NCI-H187 treated with DMSO at 0.1 percent for 48 hours (cell line): ENCODE measurements at regions not wholly inside any gene's neighbourhood (a gene's known extent, or its start where the extent isn't known, plus 50 kb on each side); places are given as distances from the start of the nearest gene placed in this dataset.

ENCODE experiments used
- DNase-seq: peaks from one replicate; lab custom pipeline; 2025; lab: John Stamatoyannopoulos, UW

DNA sequence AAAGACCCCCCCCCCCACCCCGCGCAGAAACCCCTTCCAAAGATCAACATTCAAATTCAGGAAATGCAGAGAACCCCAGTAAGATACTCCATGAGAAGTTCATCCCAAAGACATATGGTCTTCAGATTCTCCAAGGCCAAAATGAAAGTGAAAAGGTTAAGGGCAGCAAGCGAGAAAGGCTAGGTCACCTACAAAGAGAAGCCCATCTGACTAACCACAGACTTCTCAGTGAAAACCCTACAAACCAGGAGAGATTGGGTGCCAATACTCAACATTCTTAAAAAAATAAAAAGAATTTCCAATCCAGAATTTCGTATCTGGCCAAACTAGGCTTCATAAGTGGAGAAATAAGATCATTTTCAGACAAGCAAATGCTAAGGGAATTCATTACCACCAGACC is 175.2 kb downstream of the RND3 start:
- DNase-seq = no peak

DNA sequence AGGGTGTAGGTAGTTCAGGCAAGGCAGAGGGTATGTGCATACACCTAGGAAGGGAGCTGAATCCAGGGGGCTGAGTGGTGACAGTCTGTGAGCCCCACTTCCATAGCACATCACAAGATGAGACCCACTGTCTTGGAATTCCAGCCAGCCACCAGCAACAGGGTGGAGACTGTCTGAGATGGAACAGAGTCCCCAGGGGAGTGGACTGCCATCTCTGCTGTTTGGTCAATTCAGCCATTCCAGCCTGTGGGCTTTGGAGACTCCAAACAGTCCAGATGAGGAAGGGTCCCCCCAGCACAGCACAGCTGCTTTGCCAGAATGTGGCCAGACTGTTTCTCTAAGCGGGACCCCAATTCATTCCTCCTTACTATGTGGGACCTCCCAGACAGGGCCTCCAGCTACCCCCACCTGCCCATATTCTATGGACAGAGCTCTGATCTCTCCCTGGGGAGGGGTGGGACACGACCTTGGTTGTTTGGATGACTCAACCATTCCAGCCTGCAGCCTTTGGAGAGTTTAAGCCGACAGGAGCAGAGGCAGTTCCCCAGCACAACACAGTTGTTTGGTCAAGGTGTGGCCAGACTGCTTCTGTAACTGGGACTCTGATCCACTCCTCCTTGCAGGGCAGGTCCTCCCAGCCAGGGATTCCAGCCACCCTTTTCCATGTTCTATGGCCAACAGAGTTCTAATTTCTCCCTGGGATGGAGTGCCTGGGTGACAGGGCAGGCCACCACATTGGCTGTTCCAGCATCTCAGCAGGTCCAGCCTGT is 178.0 kb downstream of the RND3 start:
- DNase-seq = no peak

DNA sequence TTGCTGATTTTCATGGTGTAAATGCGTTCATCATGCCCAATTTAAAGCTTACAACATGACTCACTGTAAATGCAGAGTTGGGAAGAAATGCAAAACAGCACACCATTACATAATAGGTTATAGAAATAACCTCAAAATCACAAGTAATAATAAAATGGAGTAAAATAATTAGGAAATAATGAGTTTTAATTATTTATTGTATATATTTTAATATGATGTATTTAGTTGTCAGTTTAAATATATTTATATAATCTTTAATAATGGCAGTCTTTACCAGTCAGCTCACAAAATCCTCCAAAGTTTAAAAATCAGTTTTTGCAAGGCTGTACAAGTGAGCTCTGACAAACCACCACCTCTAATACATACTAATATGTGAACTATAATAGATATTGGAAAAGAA is 180.2 kb downstream of the RND3 start:
- DNase-seq = no peak

DNA sequence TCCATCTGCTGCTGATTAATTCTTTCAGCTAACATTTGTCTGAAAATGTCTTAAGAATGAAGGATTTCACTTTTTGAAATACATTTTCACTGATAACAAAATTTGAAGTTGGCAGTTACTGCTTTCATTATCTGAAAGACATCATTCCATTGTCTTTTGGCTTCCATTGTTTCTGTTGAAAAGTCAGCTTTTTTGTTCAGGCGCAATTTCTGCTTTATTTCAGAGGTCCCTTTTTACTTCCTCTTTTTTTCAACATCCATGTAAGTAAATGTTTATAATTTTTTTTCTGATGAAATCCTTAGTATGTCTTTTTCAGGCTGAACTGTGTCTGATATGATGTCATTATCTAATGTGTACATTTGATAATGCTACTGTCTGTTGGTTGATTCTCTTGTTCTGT is 184.2 kb downstream of the RND3 start:
- DNase-seq = no peak

DNA sequence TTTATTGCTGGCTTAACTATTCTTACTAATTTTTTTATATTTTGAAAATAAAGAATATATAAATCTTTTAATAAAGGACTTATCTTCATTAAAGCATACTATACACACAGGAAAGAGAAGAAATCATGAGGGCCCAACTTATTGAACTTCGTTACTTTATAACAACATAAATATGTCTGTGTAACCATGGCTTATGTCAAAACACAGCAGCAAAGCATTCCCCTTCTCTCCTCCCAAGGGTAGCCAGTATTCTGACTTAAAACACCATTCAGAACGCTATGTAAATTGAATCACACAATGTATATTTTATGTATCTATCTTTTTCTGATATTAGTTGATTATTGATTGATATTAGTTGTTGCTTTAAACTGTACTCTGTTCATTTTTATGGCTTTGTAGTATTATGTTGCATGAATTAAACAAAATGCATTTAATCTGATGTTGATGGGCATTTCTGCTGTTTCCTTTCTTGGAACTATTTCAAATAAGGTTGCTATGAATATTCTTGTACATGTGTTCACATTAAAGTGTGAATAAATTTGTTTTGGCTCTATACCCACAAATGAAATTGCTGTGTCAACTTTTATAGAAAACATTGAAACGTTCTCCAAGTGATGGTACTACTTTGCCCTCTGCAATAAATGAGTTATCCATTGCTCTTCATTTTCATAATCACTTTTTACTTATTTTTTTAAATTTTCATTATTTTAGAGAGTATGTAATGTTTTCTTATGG is 188.7 kb downstream of the RND3 start:
- DNase-seq = no peak

DNA sequence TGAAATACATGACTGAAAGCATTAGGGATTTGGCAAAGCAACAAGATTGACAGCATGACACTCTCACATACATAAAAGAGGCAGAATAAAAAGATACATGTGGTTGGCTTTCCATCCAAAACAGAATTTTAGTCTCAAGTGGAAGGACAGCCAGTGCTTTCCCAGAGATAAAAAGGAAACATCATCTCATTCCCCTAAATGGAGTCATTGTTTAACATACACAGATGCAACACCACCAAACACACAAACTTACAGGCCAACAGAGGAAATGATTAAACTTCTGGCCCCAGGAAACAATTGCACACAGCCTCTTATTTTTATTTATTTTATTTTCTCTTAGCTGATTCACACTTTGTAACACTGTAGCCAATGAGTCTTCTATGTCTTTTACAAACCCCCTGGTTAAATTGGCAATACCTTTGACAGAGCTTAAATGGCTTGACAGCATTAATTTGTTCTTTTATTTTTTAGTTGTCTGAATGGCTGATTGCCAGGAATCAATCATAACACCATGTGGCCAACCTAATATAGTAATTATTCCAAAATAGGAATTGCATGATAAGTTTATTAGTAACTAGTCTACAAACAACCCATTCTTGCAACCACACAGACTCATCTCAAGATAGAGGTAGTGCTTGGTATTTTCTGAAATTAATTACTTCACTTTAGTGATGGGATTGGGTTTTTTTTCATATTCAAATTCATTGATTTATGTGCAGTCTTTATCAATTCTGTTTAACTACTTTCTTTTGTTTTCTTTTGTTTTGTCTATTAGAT is 190.5 kb downstream of the RND3 start:
- no peak for DNase-seq

DNA sequence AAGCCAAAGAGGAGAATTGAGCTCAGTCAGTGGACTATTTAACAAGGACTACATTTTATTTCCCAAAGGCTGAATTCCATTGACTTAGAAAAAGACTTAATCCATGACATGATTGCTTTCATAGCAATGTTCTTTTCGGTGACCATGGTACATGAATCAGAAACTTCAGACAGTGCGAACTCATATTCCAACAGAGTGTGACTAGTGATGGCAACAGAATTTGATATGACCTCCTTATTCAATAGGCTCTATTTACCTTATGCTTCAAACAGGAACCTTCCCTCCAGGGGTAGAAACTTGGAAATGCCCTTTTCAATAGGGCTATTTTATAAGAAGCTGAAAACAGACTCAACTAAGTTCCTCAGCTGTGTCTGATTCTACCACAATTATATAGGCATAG is 191.9 kb downstream of the RND3 start:
- DNase-seq = no peak

DNA sequence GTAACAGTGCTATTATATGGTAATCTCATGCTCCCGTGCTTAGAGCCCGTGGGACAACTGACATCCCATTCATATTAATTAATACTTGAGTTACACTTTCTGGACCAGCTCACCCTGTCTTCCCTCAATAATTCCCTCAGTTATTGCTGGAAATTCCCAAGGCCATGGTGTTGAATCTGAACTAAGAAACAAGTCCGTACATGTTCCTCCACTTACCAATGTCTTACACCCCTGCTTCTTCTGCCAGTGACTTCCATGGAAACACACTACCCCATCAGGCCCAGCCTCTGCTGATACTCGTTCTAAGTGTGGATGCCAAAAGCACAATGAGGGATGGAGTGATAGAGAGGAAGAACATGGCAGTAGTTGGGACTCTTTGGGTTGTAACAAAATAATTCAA is 193.7 kb downstream of the RND3 start:
- no peak for DNase-seq

DNA sequence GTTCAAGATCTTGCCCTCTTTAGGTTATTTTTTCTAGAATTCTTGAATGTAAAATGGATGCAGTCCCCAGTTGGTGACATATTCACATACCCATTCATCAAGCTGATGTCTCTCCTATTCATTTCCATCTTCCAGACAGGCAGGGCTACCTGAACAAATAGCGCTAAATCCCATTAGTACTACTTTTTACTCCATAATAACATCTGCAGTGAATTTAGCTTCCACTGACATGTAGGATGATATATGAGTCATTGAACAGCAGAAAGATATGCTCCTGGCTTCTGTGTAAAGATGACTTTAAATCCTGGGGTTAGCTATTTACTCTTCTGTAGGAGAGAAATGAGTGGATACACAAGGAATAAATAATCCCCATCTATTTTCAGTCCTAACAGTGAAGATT is 194.7 kb downstream of the RND3 start:
- DNase-seq = no peak

DNA sequence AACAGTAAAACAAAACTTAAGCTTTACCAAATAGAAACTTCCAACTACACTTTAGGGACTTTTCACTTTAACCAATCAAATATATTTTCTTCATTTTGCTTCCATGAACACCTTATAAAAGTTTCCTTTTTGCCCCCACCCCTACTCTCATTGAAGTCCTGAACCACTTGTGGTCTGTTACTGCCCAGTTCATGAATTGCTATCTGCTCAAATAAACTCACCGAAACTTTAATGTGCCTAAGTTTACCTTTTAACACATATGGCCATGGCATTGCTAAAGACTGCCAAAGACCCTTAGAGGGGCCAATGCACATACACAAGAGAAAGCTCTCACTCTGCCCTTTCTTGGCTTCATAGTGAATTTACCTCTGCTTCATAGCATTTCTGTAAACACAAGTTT is 195.3 kb downstream of the RND3 start:
- DNase-seq = no peak

DNA sequence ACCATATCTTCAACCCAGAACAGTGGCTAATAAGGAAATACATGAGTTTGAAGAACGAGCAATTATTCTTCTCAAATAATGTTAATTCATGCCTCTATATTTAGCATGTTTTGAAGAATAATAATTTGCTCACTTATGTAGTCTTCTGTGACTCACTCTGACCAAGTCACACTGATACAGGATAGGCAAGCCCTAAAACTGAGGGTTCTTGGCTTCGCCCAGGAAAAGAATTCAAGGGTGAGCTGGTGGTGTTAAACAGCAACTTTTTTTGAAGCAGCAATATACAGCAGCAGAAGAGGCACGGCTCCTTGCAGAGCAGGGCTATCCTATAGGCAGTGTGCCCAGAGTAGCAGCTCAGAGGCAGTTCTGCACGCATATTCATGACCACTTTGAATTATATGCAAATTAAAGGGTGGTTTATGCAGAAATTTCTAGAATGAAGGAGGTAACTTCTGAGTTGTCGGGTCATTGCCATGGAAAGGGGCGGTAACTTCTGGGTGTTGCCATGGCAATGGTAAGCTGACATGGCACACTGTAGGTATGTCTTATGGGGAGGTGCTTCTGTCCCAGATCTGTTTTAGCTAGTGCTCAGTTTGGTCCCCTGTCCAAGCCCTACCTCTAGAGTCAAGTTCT is 200.6 kb downstream of the RND3 start:
- no peak for DNase-seq

DNA sequence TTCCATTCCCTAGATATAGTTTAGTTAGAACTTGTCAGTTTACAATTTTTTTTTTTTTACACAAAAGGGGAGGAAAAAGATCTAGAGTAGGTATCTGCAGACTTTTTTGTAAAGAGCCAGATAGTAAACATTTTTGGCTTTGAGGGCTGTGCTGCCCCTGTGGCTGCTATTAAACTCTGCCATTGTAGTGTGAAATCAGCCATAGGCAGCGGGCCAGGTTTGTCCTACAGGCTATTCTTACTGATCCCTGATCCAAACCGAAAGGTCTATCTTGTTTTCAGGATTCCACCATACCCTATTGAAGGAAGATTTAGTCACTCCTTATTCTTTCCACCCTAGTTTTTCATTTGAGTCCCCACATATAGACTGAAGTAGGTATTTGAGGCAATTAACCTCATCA is 203.4 kb downstream of the RND3 start:
- no peak for DNase-seq

DNA sequence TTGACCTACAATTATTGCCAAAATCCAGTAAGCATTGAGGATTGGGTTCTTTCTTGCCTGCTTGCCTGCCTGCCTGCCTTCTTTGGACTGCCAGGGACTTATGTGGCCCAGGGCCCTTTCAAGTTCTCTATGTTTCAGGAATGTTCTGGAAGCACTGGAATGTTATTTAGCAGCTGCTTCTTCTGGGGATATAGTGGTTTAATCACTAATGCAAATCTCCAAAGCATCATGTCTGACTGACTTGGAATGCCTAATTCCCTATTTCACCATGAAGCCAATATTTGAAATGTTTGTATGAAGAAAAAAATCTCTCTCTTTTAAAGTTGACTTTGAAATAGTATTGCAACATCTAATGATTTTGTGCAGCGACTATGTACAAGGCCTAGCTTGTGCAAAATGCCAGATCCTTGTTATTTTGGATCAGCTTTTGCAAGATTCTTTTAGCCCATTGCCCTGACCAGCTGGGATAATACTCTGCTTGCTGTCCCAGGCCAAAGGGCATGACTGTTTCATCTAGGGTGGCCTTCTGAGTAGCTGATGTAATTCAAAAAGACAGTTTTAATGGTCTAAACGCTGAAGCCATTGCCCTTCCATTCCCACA is 204.6 kb downstream of the RND3 start:
- DNase-seq = no peak

DNA sequence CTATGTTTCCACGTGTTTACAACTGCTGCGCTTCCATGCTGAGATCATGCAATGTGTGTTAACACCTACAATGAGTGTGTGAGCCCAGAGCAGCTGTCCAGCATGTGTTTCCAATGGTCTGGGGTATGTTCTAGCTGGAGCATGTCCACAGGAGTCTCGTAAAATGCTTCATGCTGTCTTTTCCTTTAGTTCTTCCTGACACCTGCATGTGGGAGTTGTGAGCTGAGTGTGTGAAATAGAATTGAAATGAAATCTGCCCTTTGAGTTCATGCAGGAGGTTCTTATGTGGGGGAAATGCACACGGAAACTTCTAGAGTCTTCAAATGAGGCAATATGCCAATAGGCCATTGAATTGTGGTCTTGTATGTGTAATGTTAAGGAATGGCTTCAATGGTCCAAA is 205.1 kb downstream of the RND3 start:
- DNase-seq = no peak

DNA sequence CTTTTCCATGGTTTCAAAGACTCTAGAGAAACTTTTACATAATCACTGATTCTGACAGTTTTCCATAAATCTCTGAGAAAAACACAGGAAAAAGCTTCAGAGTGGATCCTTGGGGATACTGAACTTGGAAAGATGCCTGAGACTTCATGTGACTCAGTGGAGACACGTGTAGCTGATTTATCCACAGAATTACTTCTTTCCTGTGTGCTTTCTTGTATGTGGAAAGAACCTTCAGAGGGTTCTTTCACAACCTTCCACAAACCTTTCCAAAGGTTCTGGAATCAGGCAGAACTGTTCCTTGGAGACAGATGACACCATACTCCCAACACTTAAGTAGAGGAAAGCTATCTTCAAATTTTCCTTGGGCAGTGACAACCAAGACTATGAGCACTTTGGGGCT is 207.2 kb downstream of the RND3 start:
- no peak for DNase-seq

DNA sequence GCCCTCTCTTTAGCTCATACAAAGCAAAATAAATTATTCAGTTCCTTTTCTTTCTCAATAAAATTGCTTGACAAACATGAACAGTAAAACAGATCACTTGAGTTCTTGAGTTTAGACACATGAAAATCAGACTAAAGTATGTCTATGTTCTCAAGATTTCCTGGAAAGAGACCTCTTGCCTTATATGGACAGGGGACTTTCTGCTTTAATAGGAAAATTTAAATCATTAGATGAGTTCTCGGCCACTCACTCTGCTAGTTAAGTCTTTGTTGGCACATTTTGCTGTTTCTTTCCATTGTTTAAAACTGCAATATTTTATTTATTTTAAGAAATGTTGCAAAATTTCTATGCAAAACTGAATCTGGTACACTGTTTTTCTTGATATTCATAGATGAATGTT is 207.8 kb downstream of the RND3 start:
- DNase-seq = no peak

DNA sequence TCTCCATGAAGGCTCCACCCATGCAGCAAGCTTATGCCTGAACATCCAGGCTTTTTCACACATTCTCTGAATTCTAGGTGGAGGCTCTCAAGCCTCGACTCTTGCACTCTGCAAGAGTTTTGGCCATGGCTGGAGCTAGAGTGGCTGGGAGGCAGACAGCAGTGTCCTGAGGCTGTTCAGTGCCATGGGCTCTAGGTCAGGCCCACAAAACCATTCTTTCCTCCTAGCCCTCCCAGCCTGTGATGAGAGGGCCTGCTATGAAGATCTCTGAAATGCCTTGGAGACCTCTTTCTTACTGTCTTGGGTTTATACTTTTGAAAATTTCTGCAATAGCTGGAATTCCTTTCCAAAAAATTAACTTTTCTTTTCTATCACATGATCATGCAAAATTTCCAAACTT is 210.7 kb downstream of the RND3 start:
- no peak for DNase-seq

DNA sequence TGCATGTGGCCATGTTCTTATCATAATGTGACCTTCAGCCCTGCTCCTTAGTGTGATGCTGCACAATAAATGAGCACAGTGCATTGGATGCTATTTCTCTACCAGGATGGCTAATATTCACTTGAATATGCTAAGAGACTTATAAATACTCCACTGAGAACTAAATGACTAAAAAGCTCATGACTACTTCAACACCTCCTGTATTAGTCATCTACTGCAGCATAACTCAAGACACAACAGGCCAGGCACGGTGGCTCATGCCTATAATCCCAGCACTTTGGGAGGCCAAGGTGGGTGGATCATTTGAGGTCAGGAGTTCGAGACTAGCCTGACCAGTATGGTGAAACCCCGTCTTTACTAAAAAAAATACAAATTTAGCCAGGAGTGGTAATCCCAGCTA is 213.4 kb downstream of the RND3 start:
- no peak for DNase-seq

DNA sequence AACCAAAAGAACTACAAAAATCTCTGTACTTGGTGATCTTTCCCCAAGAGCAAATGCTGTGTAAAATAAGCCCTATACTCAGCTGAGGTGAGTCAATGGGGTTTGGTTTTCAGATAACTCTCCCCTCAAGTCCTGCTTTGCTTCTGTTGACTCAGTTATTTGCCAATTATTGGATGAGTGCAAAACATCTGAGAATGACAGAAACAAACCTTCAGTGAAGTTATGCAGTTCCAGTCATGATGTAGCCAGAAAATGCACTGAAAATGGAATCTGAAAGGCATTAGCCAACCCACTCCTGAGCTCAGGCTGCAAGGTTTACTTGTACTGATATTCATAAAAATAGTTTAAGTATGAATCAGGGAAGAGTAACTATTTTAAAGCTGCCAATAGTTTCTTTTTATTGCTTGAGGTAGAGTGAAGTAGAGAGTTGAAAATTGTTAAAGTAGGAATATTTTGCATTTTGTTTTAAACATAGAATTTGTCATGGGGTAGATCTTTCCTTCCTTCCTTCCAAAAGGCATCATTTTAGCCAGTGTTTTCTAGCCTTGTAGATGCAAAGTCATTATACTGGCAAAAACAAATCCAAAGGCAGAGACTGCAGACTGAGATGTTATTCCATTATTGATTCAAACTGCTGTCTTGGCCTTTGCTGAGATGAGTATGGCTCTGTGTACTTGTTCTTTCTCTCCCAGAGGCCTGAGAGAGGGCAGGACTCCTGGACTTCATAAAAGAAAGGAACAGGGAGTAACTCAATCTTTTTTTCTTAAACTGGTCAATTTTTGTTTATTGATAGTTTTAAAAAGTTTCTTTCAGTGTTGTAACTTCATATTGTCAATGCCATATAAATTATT is 215.3 kb downstream of the RND3 start:
- DNase-seq = no peak

DNA sequence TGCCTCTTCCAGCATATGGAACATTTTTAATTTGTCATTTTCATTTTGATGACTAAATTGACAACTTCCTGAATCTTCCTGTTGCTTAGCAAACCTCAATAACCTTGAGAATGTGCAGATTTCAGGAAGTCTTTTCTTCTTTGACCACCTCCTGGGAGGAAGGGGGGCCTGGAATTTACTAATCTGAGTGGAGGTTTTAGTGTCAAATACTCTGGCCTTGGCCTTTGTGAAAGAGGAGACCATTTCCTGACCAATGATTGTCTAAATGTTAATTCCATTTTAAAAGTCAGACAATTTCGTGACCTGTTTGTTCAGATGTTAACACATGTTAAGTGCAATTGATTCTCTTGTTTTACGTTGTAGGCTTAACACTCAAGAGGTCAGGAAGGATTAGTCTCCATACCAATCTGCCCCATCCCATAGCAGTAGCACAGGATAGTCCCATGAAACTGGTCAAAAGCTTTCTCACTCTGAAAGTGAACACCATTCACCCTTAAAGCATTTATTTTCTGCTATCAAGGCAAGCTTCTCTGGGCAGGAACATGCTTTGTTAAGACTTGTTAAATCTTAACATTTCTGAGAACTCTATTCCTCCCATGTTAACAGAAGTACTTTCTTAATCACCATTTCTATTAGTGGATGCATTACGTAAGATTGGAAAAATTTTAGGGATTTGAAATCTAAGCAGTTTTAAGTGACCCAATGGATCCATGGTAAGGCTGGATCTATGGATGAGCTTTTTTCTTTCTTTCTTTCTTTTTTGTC is 219.6 kb downstream of the RND3 start:
- DNase-seq = no peak
